Activated T-cell treated with anti-CD3 and anti-CD28 coated beads, Interleukin-2, amount 50 U/mL, for 4 hours (primary cell): ENCODE measurements at regions not wholly inside any gene's neighbourhood (a gene's known extent, or its start where the extent isn't known, plus 50 kb on each side); places are given as distances from the start of the nearest gene placed in this dataset.

ENCODE experiments used
- ATAC-seq, 2 donors: fragments of 200-7000 bp; cut with Tn5 transposase; one replicate each; pipeline ENCODE4 v1.10.0; 2021
- DNase-seq: peaks from one replicate; pipeline ENCODE4 v3.0.0-alpha.2; 2020
- H3K27me3 Mint-ChIP-seq: one replicate; pipeline ENCODE4 v1.8.0; 2021; ENCODE audit warnings: low read depth, mixed read lengths
- H3K36me3 Mint-ChIP-seq: one replicate; pipeline ENCODE4 v1.8.0; 2022; ENCODE audit warnings: mixed read lengths; ENCODE audit not compliant: insufficient read depth
- H3K4me1 Mint-ChIP-seq: one replicate; pipeline ENCODE4 v1.8.0; 2021; ENCODE audit warnings: low read depth, mixed read lengths
- H3K4me3 Mint-ChIP-seq: one replicate; pipeline ENCODE4 v1.8.0; 2021; ENCODE audit warnings: mild to moderate bottlenecking, moderate library complexity, mixed read lengths
- H3K9me3 Mint-ChIP-seq: one replicate; pipeline ENCODE4 v1.8.0; 2021; ENCODE audit warnings: mixed read lengths

DNA sequence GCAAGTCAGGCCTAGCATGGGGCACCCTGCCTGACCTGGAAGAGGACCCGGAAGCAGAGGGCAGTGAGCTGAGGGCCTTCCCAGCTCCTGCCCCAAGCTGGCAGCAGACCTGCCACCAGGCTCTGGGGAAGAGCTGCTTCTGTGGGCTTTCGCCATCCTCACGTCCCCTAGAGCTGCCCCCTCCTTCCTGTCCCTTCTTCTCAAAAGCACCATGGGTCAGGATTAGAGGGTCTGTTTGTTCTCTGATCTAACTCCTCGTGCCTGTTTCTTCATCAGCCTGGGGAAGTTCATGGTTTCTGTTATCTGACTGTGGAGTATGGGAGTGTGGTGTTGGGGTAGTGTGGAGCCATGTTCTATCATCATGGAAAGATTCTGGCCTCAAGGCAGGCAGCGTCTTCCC is 58.4 kb upstream of the POLG start:
- no peak overlapping the region for H3K4me3 Mint-ChIP-seq
- no peaks in the 10 kb centered on the region for H3K4me1 Mint-ChIP-seq
- no peaks in the 10 kb centered on the region for H3K36me3 Mint-ChIP-seq
- ATAC-seq: no peak
- no peaks in the 10 kb centered on the region for H3K9me3 Mint-ChIP-seq
- peaks cover 34% of the 10 kb centered on the region for H3K27me3 Mint-ChIP-seq
- DNase-seq: no peak

- H3K9me3 Mint-ChIP-seq: no peaks in the 10 kb centered on the region
- DNase-seq (no peak), ATAC-seq (no peak)
- H3K4me3 Mint-ChIP-seq: no peak overlapping the region
- H3K27me3 Mint-ChIP-seq: peaks cover 23% of the 10 kb centered on the region
- no peaks in the 10 kb centered on the region for H3K36me3 Mint-ChIP-seq
- H3K4me1 Mint-ChIP-seq: no peaks in the 10 kb centered on the region
Observed at GRCh38 chr15:89391685-89392257, 57.1 kb upstream of the POLG start.

DNA sequence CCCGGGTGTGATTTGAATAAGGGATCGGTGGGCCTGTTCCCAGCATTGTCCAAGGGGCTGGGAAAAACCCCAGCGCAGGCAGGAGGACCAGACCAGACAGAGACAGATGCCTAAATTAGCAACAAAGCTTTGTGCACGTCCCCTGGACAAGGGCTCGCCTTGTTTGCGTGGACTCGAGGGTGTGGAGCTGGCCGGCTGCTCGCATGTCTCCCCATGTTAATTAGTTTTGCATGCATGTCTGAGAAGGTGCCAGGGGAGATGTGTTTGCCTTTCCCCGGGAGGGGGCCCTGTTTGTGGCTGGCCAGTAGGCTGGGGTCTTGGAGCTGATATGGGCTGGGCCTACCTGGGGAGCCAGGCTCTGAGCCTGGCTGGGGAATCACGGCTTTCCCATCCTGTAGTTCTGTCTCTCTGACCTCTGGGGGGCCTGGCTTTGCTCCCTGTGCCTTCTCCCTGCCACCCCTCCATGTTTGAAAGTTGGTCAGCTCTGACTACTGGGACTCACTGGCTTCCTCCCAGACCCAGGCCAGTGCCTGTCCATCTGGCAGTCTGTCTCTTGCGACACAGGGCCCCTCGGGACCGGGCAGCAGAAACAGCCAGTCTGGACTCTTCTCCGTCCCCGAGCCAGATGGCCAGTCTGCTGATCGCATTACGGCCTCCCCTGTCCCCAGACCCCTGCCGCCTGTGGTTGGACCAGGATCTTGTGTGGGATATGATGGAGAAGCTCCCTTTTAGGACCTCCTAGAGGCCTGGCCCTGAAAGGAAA is 55.4 kb upstream of the POLG start:
- DNase-seq (no peak), ATAC-seq (no peak)
- Mint-ChIP-seq H3K4me3 (no peak overlapping the region), H3K9me3 (no peaks in the 10 kb centered on the region), H3K36me3 (no peaks in the 10 kb centered on the region), H3K27me3 (peaks cover 20% of the 10 kb centered on the region), H3K4me1 (no peaks in the 10 kb centered on the region)

GRCh38 chr15:89387140-89387903 is 52.7 kb upstream of the POLG start:
- Mint-ChIP-seq H3K9me3 (no peaks in the 10 kb centered on the region), H3K27me3 (peaks cover 27% of the 10 kb centered on the region), H3K4me1 (no peaks in the 10 kb centered on the region), H3K4me3 (no peak overlapping the region), H3K36me3 (no peaks in the 10 kb centered on the region)
- ATAC-seq: no peak
- no peak for DNase-seq

DNA sequence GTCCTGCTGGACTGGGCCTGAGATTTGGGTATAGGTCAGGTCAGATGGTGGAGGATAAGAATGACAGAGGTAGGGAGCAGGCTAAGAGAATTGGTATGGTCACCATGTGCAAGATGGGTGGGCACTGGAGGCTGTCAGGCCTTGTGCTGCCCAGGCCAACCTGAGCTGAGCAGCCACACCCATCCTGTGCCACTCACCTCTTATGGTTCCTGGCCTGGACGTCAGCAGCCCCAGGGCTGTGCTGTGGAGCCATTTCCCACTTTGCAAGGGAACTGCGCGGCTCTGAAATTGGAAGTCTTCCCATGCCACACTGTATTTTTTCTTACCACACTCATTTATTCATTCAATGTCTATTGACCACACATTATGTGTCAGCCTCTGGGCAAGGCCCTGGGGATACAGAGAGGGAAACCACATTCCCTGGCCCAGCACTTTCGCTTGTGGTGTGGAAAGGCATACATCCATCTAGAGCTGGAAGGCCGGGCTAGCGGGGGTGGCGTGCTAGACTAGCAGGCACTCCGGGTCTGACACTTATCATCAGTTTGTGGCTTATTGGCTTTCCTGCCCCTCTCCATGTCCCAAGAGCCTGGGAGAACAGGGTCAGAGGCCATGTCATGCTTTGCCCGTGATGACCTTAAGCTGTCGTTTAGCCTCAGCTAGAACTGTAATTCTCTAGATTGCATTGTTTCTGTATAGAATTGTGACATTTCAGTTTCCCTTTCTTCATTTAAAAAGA is 51.1 kb upstream of the POLG start:
- no peak overlapping the region for H3K4me3 Mint-ChIP-seq
- no peaks in the 10 kb centered on the region for H3K4me1 Mint-ChIP-seq
- H3K27me3 Mint-ChIP-seq: peaks cover 28% of the 10 kb centered on the region
- no peaks in the 10 kb centered on the region for H3K9me3 Mint-ChIP-seq
- no peak for DNase-seq
- no peak for ATAC-seq
- H3K36me3 Mint-ChIP-seq: no peaks in the 10 kb centered on the region
